HFFc6 (cell line): ENCODE measurements at regions not wholly inside any gene's neighbourhood (a gene's known extent, or its start where the extent isn't known, plus 50 kb on each side); places are given as distances from the start of the nearest gene placed in this dataset.
A peak's percentile ranks its signal among the peaks of the same experiment; 100 is the strongest.

ENCODE experiments used
- DNase-seq: peaks from one replicate; pipeline ENCODE4 v3.0.0-alpha.2; 2018
- H3K27ac Mint-ChIP-seq: 2 replicates; pipeline ENCODE4 v1.8.0; 2020; ENCODE audit warnings: mild to moderate bottlenecking, mixed read lengths
- H3K27me3 Mint-ChIP-seq: 2 replicates; pipeline ENCODE4 v1.8.0; 2021; ENCODE audit warnings: mild to moderate bottlenecking, moderate library complexity, mixed read lengths; ENCODE audit not compliant: insufficient read depth
- H3K36me3 Mint-ChIP-seq: 2 replicates; pipeline ENCODE4 v1.8.0; 2021; ENCODE audit warnings: low read depth, mixed read lengths
- H3K4me1 Mint-ChIP-seq: 2 replicates; pipeline ENCODE4 v1.8.0; 2020; ENCODE audit warnings: low read depth, mixed read lengths
- H3K4me3 Mint-ChIP-seq: 2 replicates; pipeline ENCODE4 v1.8.0; 2020; ENCODE audit warnings: mild to moderate bottlenecking, moderate library complexity, mixed read lengths
- H3K9me3 Mint-ChIP-seq: 2 replicates; pipeline ENCODE4 v1.8.0; 2020; ENCODE audit warnings: mild to moderate bottlenecking, mixed read lengths
- CTCF ChIP-seq: fragments of 200-600 bp; sonication (generic); IDR thresholded peaks from 2 replicates; pipeline ENCODE4 v1.5.0; 2021; ENCODE audit warnings: antibody characterized with exemption, mild to moderate bottlenecking

- no peaks in the 10 kb centered on the region for H3K36me3 Mint-ChIP-seq
- H3K27ac Mint-ChIP-seq: no peak overlapping the region
- no peaks in the 10 kb centered on the region for H3K4me1 Mint-ChIP-seq
- no peaks in the 10 kb centered on the region for H3K9me3 Mint-ChIP-seq
- no peak overlapping the region for H3K4me3 Mint-ChIP-seq
- no peak for DNase-seq
- peaks cover 8% of the 10 kb centered on the region for H3K27me3 Mint-ChIP-seq
- TF ChIP-seq CTCF: no peak
These were observed 111.0 kb upstream of the SPDL1 start for GRCh38 chr5:169472544-169472943.

- H3K27me3 Mint-ChIP-seq: peaks cover 8% of the 10 kb centered on the region
- TF ChIP-seq CTCF: no peak
- H3K9me3 Mint-ChIP-seq: no peaks in the 10 kb centered on the region
- no peak overlapping the region for H3K4me3 Mint-ChIP-seq
- H3K27ac Mint-ChIP-seq: no peak overlapping the region
- no peak for DNase-seq
- no peaks in the 10 kb centered on the region for H3K36me3 Mint-ChIP-seq
- no peaks in the 10 kb centered on the region for H3K4me1 Mint-ChIP-seq
These were observed 112.6 kb upstream of the SPDL1 start for GRCh38 chr5:169471021-169471420.

GRCh38 chr5:169467041-169467771 is 116.4 kb upstream of the SPDL1 start:
- H3K4me3 Mint-ChIP-seq: no peak overlapping the region
- no peak for DNase-seq
- no peak overlapping the region for H3K27ac Mint-ChIP-seq
- no peaks in the 10 kb centered on the region for H3K4me1 Mint-ChIP-seq
- no peaks in the 10 kb centered on the region for H3K36me3 Mint-ChIP-seq
- TF ChIP-seq CTCF: no peak
- peaks cover 2% of the 10 kb centered on the region; the same call in 1 of the 2 replicates for H3K27me3 Mint-ChIP-seq
- H3K9me3 Mint-ChIP-seq: no peaks in the 10 kb centered on the region

- H3K4me1 Mint-ChIP-seq: no peaks in the 10 kb centered on the region
- peak; percentile 41 for DNase-seq
These were observed 122.7 kb upstream of the SPDL1 start for GRCh38 chr5:169460896-169461295.

GRCh38 chr5:169460123-169460522 is 123.5 kb upstream of the SPDL1 start:
- H3K27me3 Mint-ChIP-seq: peaks cover 9% of the 10 kb centered on the region
- DNase-seq: no peak
- no peak for TF ChIP-seq CTCF
- no peak overlapping the region for H3K27ac Mint-ChIP-seq
- H3K9me3 Mint-ChIP-seq: no peaks in the 10 kb centered on the region
- no peaks in the 10 kb centered on the region for H3K4me1 Mint-ChIP-seq
- H3K36me3 Mint-ChIP-seq: no peaks in the 10 kb centered on the region
- no peak overlapping the region for H3K4me3 Mint-ChIP-seq

More at GRCh38 chr5:169460896-169461295, 122.7 kb upstream of the SPDL1 start:
- H3K36me3 Mint-ChIP-seq: no peaks in the 10 kb centered on the region
- H3K4me3 Mint-ChIP-seq: no peak overlapping the region
- H3K9me3 Mint-ChIP-seq: no peaks in the 10 kb centered on the region
- no peak overlapping the region; the same call in 1 of the 2 replicates for H3K27ac Mint-ChIP-seq
- TF ChIP-seq CTCF: no peak
- H3K27me3 Mint-ChIP-seq: peaks cover 9% of the 10 kb centered on the region
